HepG2 (cell line): ENCODE measurements at regions not wholly inside any gene's neighbourhood (a gene's known extent, or its start where the extent isn't known, plus 50 kb on each side); places are given as distances from the start of the nearest gene placed in this dataset.

Source experiments
- ATF7 ChIP-seq, 2 experiments: fragments of 450-650 bp in 1 of 2; sonication (generic) in 1 of 2; formaldehyde crosslinking in 1 of 2; IDR thresholded peaks; 2 replicates each; pipeline versions ENCODE4 v1.4.0 to v1.6.1; 2016 to 2020; ENCODE audit warnings: antibody characterized with exemption in 1 of 2, mild to moderate bottlenecking in 1 of 2, missing genetic modification reagents in 1 of 2
- CEBPG ChIP-seq: IDR thresholded peaks from 2 replicates; pipeline ENCODE4 v1.6.1; 2016
- CTCF ChIP-seq: sonication (generic); formaldehyde crosslinking; IDR thresholded peaks from 2 replicates; pipeline ENCODE4 v1.5.0; 2020; ENCODE audit warnings: mild to moderate bottlenecking, missing genetic modification reagents, moderate library complexity
- FOXP1 ChIP-seq, 2 experiments: fragments of 450-650 bp in 1 of 2; IDR thresholded peaks; 2 replicates each; pipeline ENCODE4 v1.6.1; 2017 to 2018; ENCODE audit warnings: antibody characterized with exemption in 1 of 2
- GPBP1L1 ChIP-seq: sonication (generic); formaldehyde crosslinking; IDR thresholded peaks from 2 replicates; pipeline ENCODE4 v1.5.0; 2020; ENCODE audit warnings: mild to moderate bottlenecking, missing genetic modification reagents
- HDAC2 ChIP-seq: sonication (generic); formaldehyde crosslinking; IDR thresholded peaks from 2 replicates; pipeline ENCODE4 v1.4.0; 2020; ENCODE audit warnings: missing genetic modification reagents
- KAT8 ChIP-seq: IDR thresholded peaks from 2 replicates; pipeline ENCODE4 v1.6.1; 2016; ENCODE audit warnings: missing genetic modification reagents, missing compliant biosample characterization
- MAZ ChIP-seq, 2 experiments: sonication (generic) in 1 of 2; formaldehyde crosslinking in 1 of 2; IDR thresholded peaks; 2 replicates each; pipeline versions ENCODE4 v1.5.0 to v1.6.1; 2012 to 2020; ENCODE audit warnings: low read depth in 2 of 2, mild to moderate bottlenecking in 2 of 2, borderline replicate concordance in 1 of 2, improper control_type of control experiment in 1 of 2, low read length in 1 of 2, missing genetic modification reagents in 1 of 2, moderate library complexity in 1 of 2
- MEF2D ChIP-seq: sonication (generic); formaldehyde crosslinking; IDR thresholded peaks from 2 replicates; pipeline ENCODE4 v1.5.1; 2020; ENCODE audit warnings: mild to moderate bottlenecking, missing genetic modification reagents
- MTERF4 ChIP-seq: sonication (generic); formaldehyde crosslinking; IDR thresholded peaks from 2 replicates; pipeline ENCODE4 v1.8.0; 2023; ENCODE audit warnings: mild to moderate bottlenecking, missing genetic modification reagents
- RBM39 ChIP-seq: fragments of 200-400 bp; formaldehyde crosslinking; IDR thresholded peaks from one replicate; pipeline ENCODE4 v1.6.1; 2018; ENCODE audit warnings: antibody characterized with exemption, mild to moderate bottlenecking, low read depth, low read length; ENCODE audit not compliant: poor library complexity, severe bottlenecking
- SP140L ChIP-seq: sonication (generic); formaldehyde crosslinking; IDR thresholded peaks from 2 replicates; pipeline ENCODE4 v1.4.0; 2020; ENCODE audit warnings: missing genetic modification reagents, borderline replicate concordance
- ZNF18 ChIP-seq: sonication (generic); formaldehyde crosslinking; IDR thresholded peaks from 2 replicates; pipeline ENCODE4 v1.8.0; 2022; ENCODE audit warnings: mild to moderate bottlenecking, missing genetic modification reagents; ENCODE audit not compliant: insufficient replicate concordance

GRCh38 chr10:10130686-10131085, 887.0 kb upstream of the CELF2 start:
- TF ChIP-seq FOXP1 (IDR thresholded peaks at IDR 0.05) (no peak), FOXP1 (CRISPR knock-in tag; IDR thresholded peaks at IDR 0.05) (no peak), GPBP1L1 (CRISPR knock-in tag) (no peak), KAT8 (CRISPR knock-in tag) (no peak), CTCF (CRISPR knock-in tag) (no peak), CEBPG (CRISPR knock-in tag) (no peak), MAZ (IDR thresholded peaks at IDR 0.05; ENCODE audit: borderline replicate concordance, low read depth, low read length) (no peak), MAZ (CRISPR knock-in tag; IDR thresholded peaks at IDR 0.05; ENCODE audit: low read depth) (no peak), HDAC2 (CRISPR knock-in tag) (no peak), MTERF4 (no peak), ATF7 (IDR thresholded peaks at IDR 0.05) (no peak), ATF7 (CRISPR knock-in tag; IDR thresholded peaks at IDR 0.05) (no peak), ZNF18 (no peak), RBM39 (no peak), SP140L (CRISPR knock-in tag) (no peak), MEF2D (CRISPR knock-in tag) (no peak)
